Mesenteric fat pad (tissue), 1 donor: ENCODE measurements at regions not wholly inside any gene's neighbourhood (a gene's known extent, or its start where the extent isn't known, plus 50 kb on each side); places are given as distances from the start of the nearest gene placed in this dataset.

ENCODE experiments used
- DNase-seq: peaks from one replicate; pipeline ENCODE4 v3.0.0-alpha.2; 2020; ENCODE audit warnings: low spot score
- donor health status: DM: yes; HTN: yes; CAD: no.

GRCh38 chr1:224486801-224487583 lies 52.4 kb upstream of the WDR26 start:
- no peak for DNase-seq

- DNase-seq, result no peak
Observed at GRCh38 chr1:224488806-224489499, 54.4 kb upstream of the WDR26 start.

GRCh38 chr1:224489534-224490365 lies 55.2 kb upstream of the WDR26 start:
- DNase-seq, result no peak

GRCh38 chr1:224490549-224491537 lies 56.2 kb upstream of the WDR26 start:
- DNase-seq, result no peak

- no peak for DNase-seq
Observed at GRCh38 chr1:224492015-224492414, 57.4 kb upstream of the WDR26 start.

GRCh38 chr1:224492632-224493031 lies 58.0 kb upstream of the WDR26 start:
- no peak for DNase-seq

- no peak for DNase-seq
Observed at GRCh38 chr1:224493269-224493668, 58.7 kb upstream of the WDR26 start.

GRCh38 chr1:224494343-224494742 lies 59.7 kb upstream of the WDR26 start:
- no peak for DNase-seq

- DNase-seq, result no peak
Observed at GRCh38 chr1:224495866-224496265, 61.3 kb upstream of the WDR26 start.

GRCh38 chr1:224496826-224497225 lies 62.2 kb upstream of the WDR26 start:
- DNase-seq, result no peak

- no peak for DNase-seq
Observed at GRCh38 chr1:224497714-224498573, 63.3 kb upstream of the WDR26 start.

GRCh38 chr1:224498574-224499170 lies 64.1 kb upstream of the WDR26 start:
- no peak for DNase-seq

- no peak for DNase-seq
Observed at GRCh38 chr1:224499204-224499603, 64.6 kb upstream of the WDR26 start.

- DNase-seq, result no peak
Observed at GRCh38 chr1:224500796-224501195, 66.2 kb upstream of the WDR26 start.

- DNase-seq, result no peak
Observed at GRCh38 chr1:224501836-224502235, 67.2 kb upstream of the WDR26 start.

- DNase-seq, result no peak
Observed at GRCh38 chr1:224502459-224503160, 68.0 kb upstream of the WDR26 start.

- DNase-seq, result peak; percentile 92
Observed at GRCh38 chr1:224503161-224504118, 68.8 kb upstream of the WDR26 start.
